Thoracic aorta (tissue), 2 donors: ENCODE measurements at regions not wholly inside any gene's neighbourhood (a gene's known extent, or its start where the extent isn't known, plus 50 kb on each side); places are given as distances from the start of the nearest gene placed in this dataset.

Experiments
- ATAC-seq: fragments of 150-250 bp; one replicate; pipeline ENCODE4 v1.8.0; 2017; ENCODE audit warnings: low read depth; ENCODE audit not compliant: insufficient number of reproducible peaks, low FRiP score
- DNase-seq: peaks from one replicate; pipeline ENCODE4 v3.0.0-alpha.2; 2020; ENCODE audit warnings: low spot score
- H3K27ac ChIP-seq, 2 donors: fragments of 200-600 bp; sonication (generic); 1 replicate in 1 of 2; 2 replicates in 1 of 2; pipeline ENCODE4 v1.5.1; 2016; ENCODE audit warnings: mild to moderate bottlenecking in 2 of 2, moderate library complexity in 2 of 2
- H3K27me3 ChIP-seq: fragments of 200-600 bp; sonication (generic); replicated peaks from 2 replicates; pipeline ENCODE4 v1.6.0; 2016; ENCODE audit warnings: mild to moderate bottlenecking; ENCODE audit not compliant: insufficient read depth
- H3K36me3 ChIP-seq: fragments of 200-600 bp; sonication (generic); one replicate; pipeline ENCODE4 v1.5.1; 2016
- H3K4me1 ChIP-seq, 2 donors: fragments of 200-600 bp; sonication (generic); 1 replicate in 1 of 2; 2 replicates in 1 of 2; pipeline versions ENCODE4 v1.5.1 to v1.6.0; 2016; ENCODE audit warnings: low read depth in 2 of 2, mild to moderate bottlenecking in 1 of 2; ENCODE audit not compliant: control insufficient read depth in 1 of 2
- H3K4me3 ChIP-seq: fragments of 200-600 bp; sonication (generic); 2 replicates; pipeline ENCODE4 v1.5.1; 2016; ENCODE audit warnings: mild to moderate bottlenecking
- H3K9me3 ChIP-seq: fragments of 200-600 bp; sonication (generic); 2 replicates; pipeline ENCODE4 v1.5.1; 2016
- CTCF ChIP-seq: fragments of 200-600 bp; sonication (generic); IDR thresholded peaks from one replicate; pipeline ENCODE4 v1.5.1; 2019; ENCODE audit warnings: antibody characterized with exemption

- Histone ChIP-seq H3K4me3 (no peak overlapping the region), H3K27ac (no peak overlapping the region), H3K4me1 (no peaks in the 10 kb centered on the region), H3K9me3 (no peaks in the 10 kb centered on the region), H3K36me3 (no peaks in the 10 kb centered on the region), H3K27me3 (no peaks in the 10 kb centered on the region)
- no peak for ATAC-seq
- no peak for TF ChIP-seq CTCF
- no peak for DNase-seq
Observed at GRCh38 chr17:72208832-72209231, 88.0 kb downstream of the SOX9 start.

- no peak for TF ChIP-seq CTCF
- ATAC-seq: no peak
Observed at GRCh38 chr17:72212041-72212440, 91.2 kb downstream of the SOX9 start.

GRCh38 chr17:72215490-72215889 is 94.7 kb downstream of the SOX9 start:
- Histone ChIP-seq H3K9me3 (no peaks in the 10 kb centered on the region), H3K36me3 (no peaks in the 10 kb centered on the region), H3K27me3 (no peaks in the 10 kb centered on the region), H3K27ac (no peak overlapping the region), H3K4me3 (no peak overlapping the region), H3K4me1 (no peaks in the 10 kb centered on the region)
- TF ChIP-seq CTCF: no peak
- DNase-seq: no peak
- no peak for ATAC-seq

More at GRCh38 chr17:72212041-72212440, 91.2 kb downstream of the SOX9 start:
- no peaks in the 10 kb centered on the region for H3K36me3 ChIP-seq
- no peak overlapping the region for H3K27ac ChIP-seq
- no peaks in the 10 kb centered on the region for H3K9me3 ChIP-seq
- H3K27me3 ChIP-seq: no peaks in the 10 kb centered on the region
- no peak overlapping the region for H3K4me3 ChIP-seq
- DNase-seq: no peak
- H3K4me1 ChIP-seq: no peaks in the 10 kb centered on the region

GRCh38 chr17:72215928-72216327 is 95.1 kb downstream of the SOX9 start:
- Histone ChIP-seq H3K9me3 (no peaks in the 10 kb centered on the region), H3K27ac (no peak overlapping the region), H3K4me1 (no peaks in the 10 kb centered on the region), H3K4me3 (no peak overlapping the region), H3K27me3 (no peaks in the 10 kb centered on the region), H3K36me3 (no peaks in the 10 kb centered on the region)
- DNase-seq (no peak), ATAC-seq (no peak)
- no peak for TF ChIP-seq CTCF

- DNase-seq (no peak), ATAC-seq (no peak)
- H3K27ac ChIP-seq: no peak overlapping the region
- no peaks in the 10 kb centered on the region for H3K27me3 ChIP-seq
- no peaks in the 10 kb centered on the region for H3K9me3 ChIP-seq
- no peaks in the 10 kb centered on the region for H3K36me3 ChIP-seq
- TF ChIP-seq CTCF: no peak
- H3K4me1 ChIP-seq: no peaks in the 10 kb centered on the region
- no peak overlapping the region for H3K4me3 ChIP-seq
Observed at GRCh38 chr17:72219137-72219823, 98.5 kb downstream of the SOX9 start.
